ENCODE measurements at regions not wholly inside any gene's neighbourhood (a gene's known extent, or its start where the extent isn't known, plus 50 kb on each side); places are given as distances from the start of the nearest gene placed in this dataset.

DNA sequence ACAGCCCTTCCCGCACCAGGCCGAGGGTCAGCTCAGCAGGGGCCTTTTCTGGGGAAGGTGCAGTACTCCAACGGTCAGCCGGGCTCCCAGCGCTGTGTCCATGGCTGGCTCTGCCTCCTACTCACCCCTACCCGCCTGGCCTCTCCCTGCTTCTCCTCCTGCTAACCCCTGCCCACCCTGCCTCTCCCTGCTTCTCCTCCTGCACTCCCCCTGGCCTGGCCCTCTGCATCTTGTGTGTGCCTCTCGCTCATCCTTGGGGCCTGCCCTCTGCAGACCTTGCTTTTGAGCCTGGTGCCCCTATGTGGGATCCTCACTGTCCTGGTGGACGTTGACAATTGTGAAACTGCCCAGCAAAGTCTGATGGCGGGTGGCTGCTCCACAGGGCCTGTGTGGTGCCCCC lies 274.6 kb upstream of the IRX2 start:
- no peak for DNase-seq
- peaks cover 2% of the 10 kb centered on the region for H3K36me3 Mint-ChIP-seq (ENCODE audit: low read depth)
- H3K27ac Mint-ChIP-seq = no peak overlapping the region
- H3K4me1 Mint-ChIP-seq (ENCODE audit: low read depth) = no peaks in the 10 kb centered on the region
- TF ChIP-seq, protein P1, sequence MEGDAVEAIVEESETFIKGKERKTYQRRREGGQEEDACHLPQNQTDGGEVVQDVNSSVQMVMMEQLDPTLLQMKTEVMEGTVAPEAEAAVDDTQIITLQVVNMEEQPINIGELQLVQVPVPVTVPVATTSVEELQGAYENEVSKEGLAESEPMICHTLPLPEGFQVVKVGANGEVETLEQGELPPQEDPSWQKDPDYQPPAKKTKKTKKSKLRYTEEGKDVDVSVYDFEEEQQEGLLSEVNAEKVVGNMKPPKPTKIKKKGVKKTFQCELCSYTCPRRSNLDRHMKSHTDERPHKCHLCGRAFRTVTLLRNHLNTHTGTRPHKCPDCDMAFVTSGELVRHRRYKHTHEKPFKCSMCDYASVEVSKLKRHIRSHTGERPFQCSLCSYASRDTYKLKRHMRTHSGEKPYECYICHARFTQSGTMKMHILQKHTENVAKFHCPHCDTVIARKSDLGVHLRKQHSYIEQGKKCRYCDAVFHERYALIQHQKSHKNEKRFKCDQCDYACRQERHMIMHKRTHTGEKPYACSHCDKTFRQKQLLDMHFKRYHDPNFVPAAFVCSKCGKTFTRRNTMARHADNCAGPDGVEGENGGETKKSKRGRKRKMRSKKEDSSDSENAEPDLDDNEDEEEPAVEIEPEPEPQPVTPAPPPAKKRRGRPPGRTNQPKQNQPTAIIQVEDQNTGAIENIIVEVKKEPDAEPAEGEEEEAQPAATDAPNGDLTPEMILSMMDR (IDR thresholded peaks at IDR 0.05) = no peak
- H3K9me3 Mint-ChIP-seq = peaks cover 58% of the 10 kb centered on the region
- no peak overlapping the region for H3K4me3 Mint-ChIP-seq
- no peaks in the 10 kb centered on the region; the same call in none of the 2 replicates for H3K27me3 Mint-ChIP-seq (ENCODE audit: insufficient read depth)

DNA sequence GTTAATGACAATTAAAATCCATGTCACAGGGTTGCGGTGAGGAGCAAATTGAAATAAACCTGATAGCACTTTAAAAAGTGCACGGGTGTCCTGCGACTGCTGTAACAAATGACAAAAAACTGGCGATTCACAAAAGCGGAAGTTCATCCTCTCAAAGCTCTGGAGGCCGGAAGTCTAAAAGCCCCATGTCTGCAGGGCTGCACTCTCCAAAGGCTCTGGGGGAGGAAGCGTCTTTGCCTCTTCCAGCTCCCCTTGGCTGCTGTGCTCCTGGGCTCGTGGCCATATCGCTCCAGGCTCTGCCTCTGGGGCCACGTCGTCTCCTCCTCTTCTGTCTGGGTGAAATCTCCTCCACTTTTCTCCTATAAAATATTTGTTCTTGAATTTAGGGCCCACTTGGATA lies 273.9 kb upstream of the IRX2 start:
- Mint-ChIP-seq H3K9me3 (peaks cover 51% of the 10 kb centered on the region), H3K4me1 (ENCODE audit: low read depth) (no peaks in the 10 kb centered on the region), H3K27me3 (ENCODE audit: insufficient read depth) (no peaks in the 10 kb centered on the region; the same call in none of the 2 replicates), H3K27ac (no peak overlapping the region), H3K4me3 (no peak overlapping the region), H3K36me3 (ENCODE audit: low read depth) (no peaks in the 10 kb centered on the region; the same call in none of the 2 replicates)
- DNase-seq = no peak
- TF ChIP-seq, protein P1 (IDR thresholded peaks at IDR 0.05) = no peak

DNA sequence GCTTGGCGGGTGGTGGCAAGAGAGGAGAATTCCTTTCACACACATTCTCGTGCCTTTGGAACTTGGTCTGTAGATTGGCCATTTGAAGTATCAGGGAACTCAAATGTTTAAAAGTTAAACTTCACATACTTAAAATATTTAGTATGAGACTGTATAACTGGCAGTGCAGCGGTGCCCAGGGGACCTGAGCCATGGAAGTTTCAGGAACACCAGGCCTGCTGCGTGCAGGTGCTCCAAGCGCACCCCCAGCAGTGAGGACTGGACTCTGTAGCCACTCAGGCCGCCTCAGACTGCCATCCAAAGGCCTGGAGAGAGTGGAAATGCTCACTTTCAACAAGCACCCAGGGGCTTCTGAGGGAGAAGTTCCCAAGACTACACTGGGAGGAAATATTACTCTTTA lies 273.5 kb upstream of the IRX2 start:
- Mint-ChIP-seq H3K4me3 (no peak overlapping the region), H3K27ac (no peak overlapping the region), H3K27me3 (ENCODE audit: insufficient read depth) (no peaks in the 10 kb centered on the region; the same call in none of the 2 replicates), H3K9me3 (peaks cover 47% of the 10 kb centered on the region), H3K4me1 (ENCODE audit: low read depth) (no peaks in the 10 kb centered on the region), H3K36me3 (ENCODE audit: low read depth) (no peaks in the 10 kb centered on the region; the same call in none of the 2 replicates)
- TF ChIP-seq, protein P1 (IDR thresholded peaks at IDR 0.05) = no peak
- DNase-seq = no peak

DNA sequence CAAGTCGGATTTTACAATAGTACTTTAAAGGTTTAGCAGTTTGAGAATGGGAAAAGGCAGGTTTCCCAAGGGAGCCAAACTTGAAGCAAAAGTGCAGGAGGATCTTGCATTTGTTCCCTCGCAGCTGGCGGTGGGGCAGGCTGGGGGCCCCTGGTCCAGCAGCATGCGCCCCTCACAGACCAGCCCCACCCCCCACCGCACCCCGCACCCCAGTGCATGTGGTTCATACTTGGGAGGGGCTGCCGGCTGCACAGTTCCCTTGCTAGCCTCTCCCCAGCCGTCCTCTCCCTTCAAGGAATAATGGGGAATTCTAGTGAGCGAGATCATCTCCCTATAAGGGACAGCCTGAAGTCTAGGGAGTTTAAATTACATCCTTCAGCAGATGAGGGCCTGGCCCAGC lies 273.1 kb upstream of the IRX2 start:
- H3K4me3 Mint-ChIP-seq = no peak overlapping the region
- H3K27me3 Mint-ChIP-seq (ENCODE audit: insufficient read depth) = no peaks in the 10 kb centered on the region; the same call in none of the 2 replicates
- no peaks in the 10 kb centered on the region for H3K4me1 Mint-ChIP-seq (ENCODE audit: low read depth)
- H3K27ac Mint-ChIP-seq = no peak overlapping the region
- no peak for DNase-seq
- no peaks in the 10 kb centered on the region; the same call in none of the 2 replicates for H3K36me3 Mint-ChIP-seq (ENCODE audit: low read depth)
- TF ChIP-seq, protein P1 (IDR thresholded peaks at IDR 0.05) = no peak
- peaks cover 43% of the 10 kb centered on the region for H3K9me3 Mint-ChIP-seq

DNA sequence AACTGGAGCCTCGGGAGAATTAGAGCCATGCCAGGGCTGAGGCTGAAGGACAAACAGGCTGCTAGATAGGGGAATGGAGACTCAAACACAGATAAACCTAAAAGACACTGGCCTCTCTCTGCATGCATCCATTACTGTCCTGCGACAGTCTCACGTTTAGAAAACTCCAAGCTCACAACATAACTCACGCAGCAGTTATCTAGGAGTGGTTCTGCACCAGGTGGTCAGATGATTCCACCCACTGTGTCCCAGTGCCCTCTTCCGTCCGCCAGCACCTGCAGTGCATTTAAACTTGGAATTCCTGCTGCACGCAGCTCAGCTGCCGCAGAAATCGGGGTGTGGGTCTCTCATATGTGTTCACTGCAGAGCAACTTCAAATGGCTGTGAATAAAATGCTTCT lies 272.6 kb upstream of the IRX2 start:
- no peaks in the 10 kb centered on the region for H3K4me1 Mint-ChIP-seq (ENCODE audit: low read depth)
- H3K36me3 Mint-ChIP-seq (ENCODE audit: low read depth) = no peaks in the 10 kb centered on the region; the same call in none of the 2 replicates
- H3K4me3 Mint-ChIP-seq = no peak overlapping the region
- no peak overlapping the region for H3K27ac Mint-ChIP-seq
- TF ChIP-seq, protein P1 (IDR thresholded peaks at IDR 0.05) = no peak
- H3K9me3 Mint-ChIP-seq = peaks cover 41% of the 10 kb centered on the region
- H3K27me3 Mint-ChIP-seq (ENCODE audit: insufficient read depth) = no peaks in the 10 kb centered on the region; the same call in none of the 2 replicates
- no peak for DNase-seq

DNA sequence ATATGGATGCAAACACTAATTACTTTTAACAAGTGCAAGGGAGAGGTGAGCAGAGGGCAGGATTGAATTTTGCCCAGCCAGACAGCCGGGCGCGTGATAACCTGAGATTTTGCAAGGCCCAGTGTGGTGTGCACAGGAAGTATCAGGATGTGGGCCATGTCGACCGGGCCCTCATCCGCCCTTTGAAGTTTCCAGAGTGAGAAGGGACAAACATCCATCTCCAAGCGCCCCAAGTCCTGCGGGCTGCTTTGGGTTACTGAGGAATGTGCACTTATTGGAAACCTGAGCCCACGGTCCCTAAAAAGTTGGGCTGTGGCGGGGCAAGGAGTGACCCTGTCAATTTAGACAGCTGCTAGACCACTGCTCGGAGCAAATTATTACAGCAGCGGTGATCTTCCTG lies 272.2 kb upstream of the IRX2 start:
- DNase-seq = no peak
- H3K27me3 Mint-ChIP-seq (ENCODE audit: insufficient read depth) = peaks cover 2% of the 10 kb centered on the region
- H3K4me3 Mint-ChIP-seq = no peak overlapping the region
- H3K4me1 Mint-ChIP-seq (ENCODE audit: low read depth) = no peaks in the 10 kb centered on the region
- no peaks in the 10 kb centered on the region; the same call in 1 of the 2 replicates for H3K36me3 Mint-ChIP-seq (ENCODE audit: low read depth)
- H3K27ac Mint-ChIP-seq = no peak overlapping the region
- H3K9me3 Mint-ChIP-seq = peaks cover 41% of the 10 kb centered on the region
- TF ChIP-seq, protein P1 (IDR thresholded peaks at IDR 0.05) = no peak

Measured in HFFc6 (cell line).